Nephron (organoid): ENCODE measurements at regions not wholly inside any gene's neighbourhood (a gene's known extent, or its start where the extent isn't known, plus 50 kb on each side); places are given as distances from the start of the nearest gene placed in this dataset.

ENCODE experiments used
- H3K27ac Mint-ChIP-seq, 3 experiments: 2 replicates each; pipeline ENCODE4 v1.8.0; 2020; ENCODE audit warnings: mixed read lengths in 3 of 3, mild to moderate bottlenecking in 2 of 3, moderate library complexity in 1 of 3
- H3K27me3 Mint-ChIP-seq: 2 replicates; pipeline ENCODE4 v1.8.0; 2021; ENCODE audit warnings: low read depth, mild to moderate bottlenecking, moderate library complexity, mixed read lengths
- H3K36me3 Mint-ChIP-seq: 2 replicates; pipeline ENCODE4 v1.8.0; 2020; ENCODE audit warnings: low read depth, mixed read lengths
- H3K4me1 Mint-ChIP-seq: 2 replicates; pipeline ENCODE4 v1.8.0; 2020; ENCODE audit warnings: mixed read lengths
- H3K4me3 Mint-ChIP-seq, 3 experiments: 2 replicates each; pipeline ENCODE4 v1.8.0; 2020; ENCODE audit warnings: mild to moderate bottlenecking in 3 of 3, mixed read lengths in 3 of 3, moderate library complexity in 2 of 3
- H3K9me3 Mint-ChIP-seq: 2 replicates; pipeline ENCODE4 v1.8.0; 2020; ENCODE audit warnings: mixed read lengths
- TF ChIP-seq, protein P1 (sequence below), 3 experiments: fragments of 200-600 bp; sonication (generic); IDR thresholded peaks; one replicate each; pipeline ENCODE4 v1.5.0; 2021; ENCODE audit warnings: antibody characterized with exemption in 3 of 3; ENCODE audit not compliant: unreplicated experiment in 3 of 3

DNA sequence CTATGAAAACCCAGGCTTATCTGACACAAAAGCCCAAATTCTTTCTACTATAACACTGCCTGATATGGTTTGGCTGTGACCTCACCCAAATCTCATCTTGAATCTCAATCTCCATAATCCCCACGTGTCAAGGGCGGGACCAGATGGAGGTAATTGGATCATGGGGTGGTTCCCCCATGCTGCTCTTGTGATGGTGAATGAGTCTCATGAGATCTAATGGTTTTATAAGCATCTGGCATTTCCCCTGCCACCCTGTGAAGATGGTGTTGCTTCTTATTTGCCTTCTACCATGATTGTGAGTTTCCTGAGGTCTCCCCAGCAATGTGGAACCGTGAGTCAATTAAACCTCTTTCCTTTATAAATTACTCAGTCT, 123.3 kb upstream of the USP24 start:
- H3K27ac Mint-ChIP-seq = no peak overlapping the region
- no peaks in the 10 kb centered on the region for H3K27me3 Mint-ChIP-seq
- peaks cover 9% of the 10 kb centered on the region for H3K36me3 Mint-ChIP-seq
- peaks cover 4% of the 10 kb centered on the region for H3K4me1 Mint-ChIP-seq
- no peak overlapping the region for H3K4me3 Mint-ChIP-seq
- peaks cover 23% of the 10 kb centered on the region for H3K9me3 Mint-ChIP-seq
- TF ChIP-seq, protein P1, sequence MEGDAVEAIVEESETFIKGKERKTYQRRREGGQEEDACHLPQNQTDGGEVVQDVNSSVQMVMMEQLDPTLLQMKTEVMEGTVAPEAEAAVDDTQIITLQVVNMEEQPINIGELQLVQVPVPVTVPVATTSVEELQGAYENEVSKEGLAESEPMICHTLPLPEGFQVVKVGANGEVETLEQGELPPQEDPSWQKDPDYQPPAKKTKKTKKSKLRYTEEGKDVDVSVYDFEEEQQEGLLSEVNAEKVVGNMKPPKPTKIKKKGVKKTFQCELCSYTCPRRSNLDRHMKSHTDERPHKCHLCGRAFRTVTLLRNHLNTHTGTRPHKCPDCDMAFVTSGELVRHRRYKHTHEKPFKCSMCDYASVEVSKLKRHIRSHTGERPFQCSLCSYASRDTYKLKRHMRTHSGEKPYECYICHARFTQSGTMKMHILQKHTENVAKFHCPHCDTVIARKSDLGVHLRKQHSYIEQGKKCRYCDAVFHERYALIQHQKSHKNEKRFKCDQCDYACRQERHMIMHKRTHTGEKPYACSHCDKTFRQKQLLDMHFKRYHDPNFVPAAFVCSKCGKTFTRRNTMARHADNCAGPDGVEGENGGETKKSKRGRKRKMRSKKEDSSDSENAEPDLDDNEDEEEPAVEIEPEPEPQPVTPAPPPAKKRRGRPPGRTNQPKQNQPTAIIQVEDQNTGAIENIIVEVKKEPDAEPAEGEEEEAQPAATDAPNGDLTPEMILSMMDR (IDR thresholded peaks at IDR 0.05; ENCODE audit: unreplicated experiment in 3 of 3) = no peak

DNA sequence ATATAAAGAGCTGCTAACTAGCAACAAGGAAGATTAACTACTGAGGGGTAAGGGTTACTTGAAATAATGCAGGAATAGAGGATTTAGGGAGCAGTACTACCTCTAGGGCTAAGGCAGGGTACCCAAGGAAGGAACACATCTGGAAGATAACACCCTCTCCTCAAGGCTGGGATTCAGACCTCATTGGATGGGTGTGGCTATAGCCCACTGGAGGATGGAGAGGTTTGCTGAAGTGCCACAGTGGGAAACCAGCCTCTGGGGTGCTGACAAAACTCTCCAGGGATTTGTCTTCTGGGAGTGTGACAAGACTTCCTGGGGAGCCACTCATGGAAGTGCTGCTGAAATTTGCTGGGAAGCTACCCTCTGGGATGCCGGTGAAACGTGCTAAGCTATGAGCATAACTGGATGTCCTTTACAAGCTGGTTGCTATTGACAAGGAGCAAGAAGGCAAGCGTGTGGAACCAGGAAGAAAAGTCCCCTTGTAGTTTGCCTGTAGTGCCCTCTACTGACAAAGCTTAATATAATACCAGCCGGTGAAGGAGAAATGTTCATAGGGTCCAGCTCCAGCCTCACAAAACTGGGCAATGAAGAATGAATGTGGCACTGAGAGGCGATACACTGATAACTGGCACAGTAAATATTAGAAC, 122.8 kb upstream of the USP24 start:
- Mint-ChIP-seq H3K4me3 (no peak overlapping the region), H3K36me3 (peaks cover 11% of the 10 kb centered on the region), H3K4me1 (peaks cover 4% of the 10 kb centered on the region), H3K27me3 (no peaks in the 10 kb centered on the region), H3K27ac (peak overlapping the region in 1 of 3 experiments; percentile 5), H3K9me3 (peaks cover 20% of the 10 kb centered on the region)
- TF ChIP-seq, protein P1 (IDR thresholded peaks at IDR 0.05; ENCODE audit: unreplicated experiment in 3 of 3) = peak in 2 of 3 experiments; percentile 7 to 29

DNA sequence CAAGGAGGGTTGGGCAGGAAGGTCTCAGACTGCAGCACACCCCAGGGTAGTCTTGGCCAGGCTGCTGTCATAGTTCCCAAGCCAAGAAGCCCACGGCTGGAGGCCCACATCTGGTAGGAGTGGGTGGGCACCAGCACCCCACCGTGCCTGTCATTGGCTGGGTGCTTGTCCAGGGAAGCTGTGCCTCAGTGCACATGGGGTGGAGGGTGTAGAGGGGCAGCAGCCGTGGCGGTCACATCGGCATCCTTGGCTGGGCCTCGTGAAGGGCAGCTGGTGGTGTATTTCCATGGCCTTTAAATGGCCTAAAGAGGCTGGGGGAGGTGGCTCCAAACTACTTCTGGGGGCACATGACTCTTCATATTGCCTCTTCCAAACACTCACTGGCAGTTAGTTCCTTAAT, 119.6 kb upstream of the USP24 start:
- H3K9me3 Mint-ChIP-seq = peaks cover 6% of the 10 kb centered on the region
- H3K4me3 Mint-ChIP-seq = no peak overlapping the region
- H3K36me3 Mint-ChIP-seq = peaks cover 3% of the 10 kb centered on the region
- H3K27ac Mint-ChIP-seq = peak overlapping the region in 1 of 3 experiments; percentile 76
- no peaks in the 10 kb centered on the region for H3K27me3 Mint-ChIP-seq
- TF ChIP-seq, protein P1 (IDR thresholded peaks at IDR 0.05; ENCODE audit: unreplicated experiment in 3 of 3) = no peak
- H3K4me1 Mint-ChIP-seq = peaks cover 15% of the 10 kb centered on the region

DNA sequence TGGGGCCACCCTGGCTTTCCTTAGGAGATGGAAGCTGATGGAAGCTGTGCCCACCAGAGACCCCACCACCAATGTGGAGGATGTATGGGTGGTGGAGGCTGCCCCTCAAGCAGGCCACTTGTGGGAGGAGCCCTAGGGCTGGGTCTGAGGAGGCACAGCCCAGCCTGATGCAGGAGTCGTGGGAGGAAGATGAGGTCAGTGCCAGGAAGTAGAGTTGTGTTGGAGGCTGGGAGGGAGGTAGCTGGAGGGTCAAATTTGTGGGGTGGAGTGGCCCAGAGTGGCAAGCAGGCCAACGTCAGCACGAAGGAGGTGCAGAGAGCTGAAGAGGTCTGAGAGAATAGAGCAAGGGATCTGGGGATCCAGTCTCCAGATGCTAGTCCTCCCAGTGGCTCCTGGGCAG, 119.0 kb upstream of the USP24 start:
- H3K27me3 Mint-ChIP-seq = no peaks in the 10 kb centered on the region
- peaks cover 5% of the 10 kb centered on the region for H3K9me3 Mint-ChIP-seq
- TF ChIP-seq, protein P1 (IDR thresholded peaks at IDR 0.05; ENCODE audit: unreplicated experiment in 3 of 3) = no peak
- H3K27ac Mint-ChIP-seq = peak overlapping the region in 1 of 3 experiments; percentile 76
- peaks cover 3% of the 10 kb centered on the region for H3K36me3 Mint-ChIP-seq
- H3K4me1 Mint-ChIP-seq = peaks cover 20% of the 10 kb centered on the region
- H3K4me3 Mint-ChIP-seq = no peak overlapping the region

DNA sequence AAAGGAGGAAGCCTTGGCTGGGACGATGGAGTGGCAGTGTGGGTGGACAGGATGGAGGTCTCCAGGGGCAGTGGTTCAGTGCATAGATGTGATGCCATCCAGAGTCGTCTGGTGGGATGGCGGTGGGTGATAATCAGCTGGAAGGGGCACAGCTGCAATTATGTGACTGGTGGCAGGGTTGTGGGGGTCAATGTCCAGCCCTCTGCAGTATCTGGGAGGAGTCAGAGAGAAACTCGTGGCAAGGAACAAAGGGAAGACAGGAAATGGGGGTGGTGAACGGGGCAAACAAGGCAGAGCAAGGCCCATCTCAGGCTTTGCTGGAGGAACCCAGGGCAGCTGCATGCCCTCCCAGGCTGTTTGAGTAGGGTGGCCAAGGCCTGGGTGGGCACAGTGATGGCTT, 118.3 kb upstream of the USP24 start:
- H3K27me3 Mint-ChIP-seq = no peaks in the 10 kb centered on the region
- H3K27ac Mint-ChIP-seq = no peak overlapping the region
- peaks cover 3% of the 10 kb centered on the region for H3K36me3 Mint-ChIP-seq
- peaks cover 5% of the 10 kb centered on the region for H3K9me3 Mint-ChIP-seq
- TF ChIP-seq, protein P1 (IDR thresholded peaks at IDR 0.05; ENCODE audit: unreplicated experiment in 3 of 3) = no peak
- no peak overlapping the region for H3K4me3 Mint-ChIP-seq
- peaks cover 27% of the 10 kb centered on the region for H3K4me1 Mint-ChIP-seq

DNA sequence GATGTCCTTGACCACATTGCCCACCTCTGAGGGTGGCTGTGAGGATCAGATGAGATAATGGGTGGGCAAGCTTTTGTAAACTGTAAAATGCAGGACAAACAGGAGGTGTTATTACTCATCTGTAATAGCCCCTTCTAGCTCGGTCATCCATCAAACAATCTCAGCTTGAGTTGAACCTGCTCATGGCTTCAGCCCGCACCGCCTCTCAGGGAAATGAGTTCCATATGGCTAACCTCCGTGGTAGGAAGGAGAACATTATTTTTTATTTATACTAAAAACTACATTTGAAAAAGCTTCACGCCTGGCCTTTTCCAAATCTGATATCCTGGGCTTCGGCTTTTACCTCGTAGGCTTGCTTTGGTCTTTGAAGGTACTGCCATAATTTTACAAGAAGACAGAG, 116.2 kb upstream of the USP24 start:
- TF ChIP-seq, protein P1 (IDR thresholded peaks at IDR 0.05; ENCODE audit: unreplicated experiment in 3 of 3) = no peak
- Mint-ChIP-seq H3K36me3 (peaks cover 3% of the 10 kb centered on the region), H3K4me1 (peaks cover 34% of the 10 kb centered on the region), H3K27ac (peak overlapping the region in 1 of 3 experiments; percentile 15), H3K4me3 (no peak overlapping the region), H3K9me3 (no peaks in the 10 kb centered on the region), H3K27me3 (no peaks in the 10 kb centered on the region)
